ENCODE measurements at regions not wholly inside any gene's neighbourhood (a gene's known extent, or its start where the extent isn't known, plus 50 kb on each side); places are given as distances from the start of the nearest gene placed in this dataset.
"Not testable (repeated sequence)": the region's sequence is repeated elsewhere in the genome, so short reads cannot be mapped to it uniquely, and the experiment has no call there.

DNA sequence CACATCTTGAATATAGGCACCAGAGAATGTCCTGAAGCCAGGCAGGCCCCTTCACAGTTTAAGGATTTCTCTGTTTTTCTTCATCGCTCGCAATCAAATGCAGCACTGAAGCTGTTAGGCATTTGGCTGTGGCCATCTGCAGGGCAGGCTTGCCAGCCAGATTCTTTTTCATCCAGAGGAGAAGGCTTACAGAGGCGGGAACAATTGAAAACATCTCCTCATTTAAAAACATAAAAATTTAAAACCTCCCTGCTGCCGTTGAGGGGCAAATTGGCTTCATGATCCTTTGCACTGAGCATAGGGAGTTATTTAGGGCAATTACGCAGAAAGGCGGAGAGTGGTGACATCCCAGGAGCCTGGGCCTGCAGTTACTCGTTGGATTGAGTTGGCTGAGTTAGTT lies 500.0 kb downstream of the TYW1 start:
- Histone ChIP-seq H3K4me3 (no peak overlapping the region), H3K27ac (no peak overlapping the region), H3K9me3 (ENCODE audit: low read depth, low read length) (no peaks in the 10 kb centered on the region), H3K36me3 (ENCODE audit: insufficient read depth, low read length) (no peaks in the 10 kb centered on the region), H3K9ac (ENCODE audit: insufficient read length) (no peak overlapping the region)
- TF ChIP-seq EZH2 (IDR thresholded peaks at IDR 0.05) (no peak), POLR2AphosphoS5 (IDR thresholded peaks at IDR 0.05; ENCODE audit: borderline replicate concordance, low read depth, low read length) (no peak), FOXP2 (optimal IDR thresholded peaks at IDR 0.05; ENCODE audit: control extremely low read depth, extremely low read length, insufficient read depth) (no peak)
- DNase-seq (ENCODE audit: low read depth, low spot score) = no peak

DNA sequence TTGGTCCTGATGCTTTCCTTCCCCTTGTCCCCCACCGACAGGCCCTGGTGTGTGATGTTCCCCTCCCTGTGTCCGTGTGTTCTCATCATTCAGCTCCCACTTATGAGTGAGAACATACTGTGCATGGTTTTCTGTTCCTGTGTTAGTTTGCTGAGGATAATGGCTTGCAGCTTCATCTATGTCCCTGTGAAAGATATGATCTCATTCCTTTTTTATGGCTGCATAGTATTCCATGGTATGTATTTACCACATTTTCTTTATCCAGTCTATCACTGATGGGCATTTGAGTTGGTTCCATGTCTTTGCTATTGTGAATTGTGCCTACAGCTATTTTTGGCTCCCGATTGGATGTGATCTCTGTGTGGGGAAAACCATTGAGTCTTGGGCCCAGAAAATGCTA lies 501.3 kb downstream of the TYW1 start:
- not testable (repeated sequence) for H3K9me3 ChIP-seq (ENCODE audit: low read depth, low read length); H3K4me3 ChIP-seq; DNase-seq (ENCODE audit: low read depth, low spot score); H3K36me3 ChIP-seq (ENCODE audit: insufficient read depth, low read length); H3K27ac ChIP-seq; H3K9ac ChIP-seq (ENCODE audit: insufficient read length)

- Histone ChIP-seq H3K9ac (ENCODE audit: insufficient read length) (no peak overlapping the region), H3K36me3 (ENCODE audit: insufficient read depth, low read length) (no peaks in the 10 kb centered on the region), H3K4me3 (no peak overlapping the region), H3K9me3 (ENCODE audit: low read depth, low read length) (no peaks in the 10 kb centered on the region), H3K27ac (no peak overlapping the region)
- no peak for DNase-seq (ENCODE audit: low read depth, low spot score)
- TF ChIP-seq FOXP2 (optimal IDR thresholded peaks at IDR 0.05; ENCODE audit: control extremely low read depth, extremely low read length, insufficient read depth) (no peak), EZH2 (IDR thresholded peaks at IDR 0.05) (no peak), POLR2AphosphoS5 (IDR thresholded peaks at IDR 0.05; ENCODE audit: borderline replicate concordance, low read depth, low read length) (no peak)
Observed at GRCh38 chr7:67502929-67503328, 506.3 kb downstream of the TYW1 start.

DNA sequence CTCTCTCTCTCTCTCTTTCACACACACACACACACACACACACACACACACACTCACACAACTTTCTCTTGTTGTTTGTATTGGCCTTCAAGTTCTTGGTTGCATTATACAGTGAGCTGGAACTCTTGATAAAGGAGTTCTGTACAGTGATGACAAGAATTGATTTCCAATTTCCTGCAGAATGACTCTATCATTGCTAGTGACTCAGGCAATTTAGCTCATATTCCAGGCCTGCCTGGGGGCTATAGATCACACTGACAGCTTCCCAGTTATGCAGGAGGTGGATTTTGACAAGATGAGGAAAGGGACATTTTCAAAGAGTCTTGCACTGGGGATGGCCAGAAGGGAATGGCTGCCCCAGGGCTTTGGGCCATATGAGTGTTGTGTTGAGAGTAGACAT lies 508.8 kb downstream of the TYW1 start:
- no peak overlapping the region for H3K9ac ChIP-seq (ENCODE audit: insufficient read length)
- no peaks in the 10 kb centered on the region for H3K9me3 ChIP-seq (ENCODE audit: low read depth, low read length)
- no peak overlapping the region for H3K27ac ChIP-seq
- TF ChIP-seq EZH2 (IDR thresholded peaks at IDR 0.05) (no peak), FOXP2 (optimal IDR thresholded peaks at IDR 0.05; ENCODE audit: control extremely low read depth, extremely low read length, insufficient read depth) (no peak), POLR2AphosphoS5 (IDR thresholded peaks at IDR 0.05; ENCODE audit: borderline replicate concordance, low read depth, low read length) (no peak)
- H3K36me3 ChIP-seq (ENCODE audit: insufficient read depth, low read length) = no peaks in the 10 kb centered on the region
- no peak for DNase-seq (ENCODE audit: low read depth, low spot score)
- no peak overlapping the region for H3K4me3 ChIP-seq

- DNase-seq (ENCODE audit: low read depth, low spot score) = no peak
- H3K9ac ChIP-seq (ENCODE audit: insufficient read length) = no peak overlapping the region
- H3K36me3 ChIP-seq (ENCODE audit: insufficient read depth, low read length) = no peaks in the 10 kb centered on the region
- TF ChIP-seq POLR2AphosphoS5 (IDR thresholded peaks at IDR 0.05; ENCODE audit: borderline replicate concordance, low read depth, low read length) (no peak), FOXP2 (optimal IDR thresholded peaks at IDR 0.05; ENCODE audit: control extremely low read depth, extremely low read length, insufficient read depth) (no peak), EZH2 (IDR thresholded peaks at IDR 0.05) (no peak)
- no peak overlapping the region for H3K4me3 ChIP-seq
- no peaks in the 10 kb centered on the region for H3K9me3 ChIP-seq (ENCODE audit: low read depth, low read length)
- H3K27ac ChIP-seq = no peak overlapping the region
Observed at GRCh38 chr7:67512481-67512880, 515.8 kb downstream of the TYW1 start.

DNA sequence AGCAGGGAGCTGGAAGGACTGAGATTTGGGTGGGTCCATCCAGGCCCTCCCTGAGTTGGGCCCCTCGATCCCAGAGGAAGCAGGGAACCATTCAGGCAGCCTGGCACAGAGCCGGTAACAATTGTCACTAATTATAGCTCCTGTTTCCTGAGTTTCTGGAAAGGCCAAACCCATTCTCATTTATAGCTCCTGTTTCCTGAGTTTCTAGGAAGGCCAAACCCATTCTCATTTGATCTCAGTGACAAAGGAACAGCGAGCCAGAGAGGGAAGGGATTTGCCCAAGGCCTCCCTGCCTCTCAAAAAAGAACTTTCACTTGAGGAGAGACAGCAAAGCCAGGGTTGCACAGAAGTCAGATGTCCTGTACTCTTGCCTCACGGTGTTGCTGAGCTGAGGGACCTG lies 521.9 kb downstream of the TYW1 start:
- TF ChIP-seq EZH2 (IDR thresholded peaks at IDR 0.05) (no peak), POLR2AphosphoS5 (IDR thresholded peaks at IDR 0.05; ENCODE audit: borderline replicate concordance, low read depth, low read length) (no peak), FOXP2 (optimal IDR thresholded peaks at IDR 0.05; ENCODE audit: control extremely low read depth, extremely low read length, insufficient read depth) (no peak)
- Histone ChIP-seq H3K36me3 (ENCODE audit: insufficient read depth, low read length) (no peaks in the 10 kb centered on the region), H3K4me3 (no peak overlapping the region), H3K9ac (ENCODE audit: insufficient read length) (no peak overlapping the region), H3K27ac (no peak overlapping the region), H3K9me3 (ENCODE audit: low read depth, low read length) (no peaks in the 10 kb centered on the region)
- DNase-seq (ENCODE audit: low read depth, low spot score) = no peak

- Histone ChIP-seq H3K9ac (ENCODE audit: insufficient read length) (no peak overlapping the region), H3K9me3 (ENCODE audit: low read depth, low read length) (no peaks in the 10 kb centered on the region), H3K36me3 (ENCODE audit: insufficient read depth, low read length) (no peaks in the 10 kb centered on the region), H3K27ac (no peak overlapping the region), H3K4me3 (no peak overlapping the region)
- no peak for TF ChIP-seq EZH2 (IDR thresholded peaks at IDR 0.05)
- no peak for TF ChIP-seq POLR2AphosphoS5 (IDR thresholded peaks at IDR 0.05; ENCODE audit: borderline replicate concordance, low read depth, low read length)
- no peak for TF ChIP-seq FOXP2 (optimal IDR thresholded peaks at IDR 0.05; ENCODE audit: control extremely low read depth, extremely low read length, insufficient read depth)
- no peak for DNase-seq (ENCODE audit: low read depth, low spot score)
Observed at GRCh38 chr7:67519171-67519570, 522.5 kb downstream of the TYW1 start.

DNA sequence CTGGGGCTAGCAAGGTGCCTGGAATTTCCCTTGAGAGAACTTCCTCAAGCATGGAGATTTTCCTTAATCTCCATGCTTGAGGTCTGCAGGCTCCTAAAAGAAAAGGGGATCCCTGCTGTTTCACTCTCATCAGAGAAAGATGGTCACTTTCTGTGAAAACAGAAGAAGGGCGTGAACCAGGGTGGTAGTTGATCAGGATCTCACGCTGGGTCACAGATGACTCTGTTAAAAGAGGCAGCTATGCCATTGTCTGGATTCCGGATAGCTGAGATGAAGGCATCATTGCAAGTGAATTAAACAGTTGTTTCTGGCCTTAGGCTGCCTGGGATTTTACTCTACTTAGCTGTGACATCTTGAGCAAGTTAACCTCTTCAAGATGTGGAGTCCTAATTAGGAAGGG lies 525.9 kb downstream of the TYW1 start:
- Histone ChIP-seq H3K4me3 (no peak overlapping the region), H3K27ac (no peak overlapping the region), H3K9ac (ENCODE audit: insufficient read length) (no peak overlapping the region), H3K36me3 (ENCODE audit: insufficient read depth, low read length) (no peaks in the 10 kb centered on the region), H3K9me3 (ENCODE audit: low read depth, low read length) (no peaks in the 10 kb centered on the region)
- no peak for TF ChIP-seq EZH2 (IDR thresholded peaks at IDR 0.05)
- no peak for TF ChIP-seq FOXP2 (optimal IDR thresholded peaks at IDR 0.05; ENCODE audit: control extremely low read depth, extremely low read length, insufficient read depth)
- no peak for TF ChIP-seq POLR2AphosphoS5 (IDR thresholded peaks at IDR 0.05; ENCODE audit: borderline replicate concordance, low read depth, low read length)
- no peak for DNase-seq (ENCODE audit: low read depth, low spot score)

GRCh38 chr7:67523713-67524112 lies 527.1 kb downstream of the TYW1 start:
- H3K36me3 ChIP-seq (ENCODE audit: insufficient read depth, low read length) = no peaks in the 10 kb centered on the region
- H3K27ac ChIP-seq = no peak overlapping the region
- H3K9me3 ChIP-seq (ENCODE audit: low read depth, low read length) = no peaks in the 10 kb centered on the region
- no peak overlapping the region for H3K9ac ChIP-seq (ENCODE audit: insufficient read length)
- no peak overlapping the region for H3K4me3 ChIP-seq
- TF ChIP-seq EZH2 (IDR thresholded peaks at IDR 0.05) (no peak), POLR2AphosphoS5 (IDR thresholded peaks at IDR 0.05; ENCODE audit: borderline replicate concordance, low read depth, low read length) (no peak), FOXP2 (optimal IDR thresholded peaks at IDR 0.05; ENCODE audit: control extremely low read depth, extremely low read length, insufficient read depth) (no peak)
- DNase-seq (ENCODE audit: low read depth, low spot score) = no peak
